Loucy (cell line): ENCODE measurements at regions not wholly inside any gene's neighbourhood (a gene's known extent, or its start where the extent isn't known, plus 50 kb on each side); places are given as distances from the start of the nearest gene placed in this dataset.

Source experiments
- H2AFZ ChIP-seq: fragments of 200-600 bp; sonication (generic); 2 replicates; pipeline ENCODE4 v1.6.0; 2016; ENCODE audit warnings: antibody characterized with exemption, mild to moderate bottlenecking, low read length, moderate library complexity
- H3F3A ChIP-seq: fragments of 200-600 bp; 2 replicates; pipeline ENCODE4 v1.6.0; 2016; ENCODE audit warnings: antibody characterized with exemption, low read depth, mild to moderate bottlenecking
- H3K27me3 ChIP-seq: fragments of 200-600 bp; sonication (generic); 2 replicates; pipeline ENCODE4 v1.6.1; 2014; ENCODE audit warnings: low read length, mild to moderate bottlenecking; ENCODE audit not compliant: insufficient read depth, poor library complexity, severe bottlenecking
- H3K36me3 ChIP-seq: fragments of 200-600 bp; sonication (generic); 2 replicates; pipeline ENCODE4 v1.6.1; 2016; ENCODE audit warnings: low read length; ENCODE audit not compliant: insufficient read depth
- H3K4me1 ChIP-seq: fragments of 200-600 bp; sonication (generic); 2 replicates; pipeline ENCODE4 v1.5.1; 2014; ENCODE audit warnings: low read length, mild to moderate bottlenecking; ENCODE audit not compliant: insufficient read depth, poor library complexity, severe bottlenecking
- H3K4me2 ChIP-seq: fragments of 200-600 bp; sonication (generic); 2 replicates; pipeline ENCODE4 v1.6.0; 2014; ENCODE audit warnings: antibody characterized with exemption, low read length, low read depth, mild to moderate bottlenecking; ENCODE audit not compliant: poor library complexity, severe bottlenecking
- H3K4me3 ChIP-seq: fragments of 200-600 bp; sonication (generic); 2 replicates; pipeline ENCODE4 v1.5.1; 2014; ENCODE audit warnings: low read length, mild to moderate bottlenecking, mixed read lengths; ENCODE audit not compliant: poor library complexity, severe bottlenecking
- H3K79me2 ChIP-seq: fragments of 200-600 bp; sonication (generic); 2 replicates; pipeline ENCODE4 v1.6.1; 2014; ENCODE audit warnings: low read length; ENCODE audit not compliant: insufficient read depth
- H3K9ac ChIP-seq: fragments of 200-600 bp; sonication (generic); 2 replicates; pipeline ENCODE4 v1.6.0; 2014; ENCODE audit warnings: mild to moderate bottlenecking, low read depth, low read length, moderate library complexity; ENCODE audit not compliant: poor library complexity, severe bottlenecking
- H3K9me2 ChIP-seq: fragments of 200-600 bp; sonication (generic); replicated peaks from 2 replicates; pipeline ENCODE4 v1.6.1; 2016; ENCODE audit warnings: low read depth, low read length, mixed read lengths
- H3K9me3 ChIP-seq: fragments of 200-600 bp; sonication (generic); 2 replicates; pipeline ENCODE4 v1.6.1; 2014; ENCODE audit warnings: mild to moderate bottlenecking, antibody characterized with exemption, low read length, low read depth; ENCODE audit not compliant: insufficient read depth
- H4K20me1 ChIP-seq: fragments of 200-600 bp; sonication (generic); 2 replicates; pipeline ENCODE4 v1.6.0; 2014; ENCODE audit warnings: antibody characterized with exemption, low read length, mild to moderate bottlenecking; ENCODE audit not compliant: insufficient read depth, poor library complexity, severe bottlenecking
- CTCF ChIP-seq: fragments of 200-600 bp; sonication (generic); conservative IDR thresholded peaks from 2 replicates; pipeline ENCODE4 v1.5.1; 2014; ENCODE audit warnings: mild to moderate bottlenecking, antibody characterized with exemption, low read length
- EZH2phosphoT487 ChIP-seq: fragments of 200-600 bp; IDR thresholded peaks from 2 replicates; pipeline ENCODE4 v1.6.1; 2018; ENCODE audit warnings: antibody characterized with exemption, mild to moderate bottlenecking, moderate library complexity, borderline replicate concordance

- Histone ChIP-seq H3K4me1 (no peaks in the 10 kb centered on the region), H3F3A (no peaks in the 10 kb centered on the region), H3K9me2 (no peaks in the 10 kb centered on the region), H3K79me2 (no peaks in the 10 kb centered on the region), H3K4me3 (no peak overlapping the region), H3K9me3 (no peaks in the 10 kb centered on the region), H3K27me3 (no peaks in the 10 kb centered on the region), H4K20me1 (no peaks in the 10 kb centered on the region), H3K36me3 (no peaks in the 10 kb centered on the region), H3K9ac (no peak overlapping the region), H2AFZ (peak overlapping the region; percentile 7; the same call in 1 of the 2 replicates), H3K4me2 (no peak overlapping the region)
- TF ChIP-seq CTCF (no peak), EZH2phosphoT487 (no peak)
These were observed 152.4 kb downstream of the GNAT3 start for GRCh38 chr7:80359476-80359875.

GRCh38 chr7:80359029-80359428 is 152.8 kb downstream of the GNAT3 start:
- Histone ChIP-seq H3K79me2 (no peaks in the 10 kb centered on the region), H3K4me1 (no peaks in the 10 kb centered on the region), H3F3A (no peaks in the 10 kb centered on the region), H4K20me1 (no peaks in the 10 kb centered on the region), H3K27me3 (no peaks in the 10 kb centered on the region), H3K4me3 (no peak overlapping the region), H2AFZ (0 out of 2 replicates have a peak overlapping the region, but pooled peaks have one; percentile 4), H3K9ac (no peak overlapping the region), H3K9me3 (no peaks in the 10 kb centered on the region), H3K4me2 (no peak overlapping the region), H3K36me3 (no peaks in the 10 kb centered on the region), H3K9me2 (no peaks in the 10 kb centered on the region)
- TF ChIP-seq CTCF (no peak), EZH2phosphoT487 (no peak)

- Histone ChIP-seq H3F3A (no peaks in the 10 kb centered on the region), H3K79me2 (no peaks in the 10 kb centered on the region), H3K9me3 (no peaks in the 10 kb centered on the region), H3K4me1 (no peaks in the 10 kb centered on the region), H3K9me2 (no peaks in the 10 kb centered on the region), H3K4me3 (no peak overlapping the region), H3K27me3 (no peaks in the 10 kb centered on the region), H4K20me1 (no peaks in the 10 kb centered on the region), H3K36me3 (no peaks in the 10 kb centered on the region), H2AFZ (no peak overlapping the region), H3K4me2 (no peak overlapping the region), H3K9ac (no peak overlapping the region)
- TF ChIP-seq EZH2phosphoT487: no peak
These were observed 154.3 kb downstream of the GNAT3 start for GRCh38 chr7:80357530-80357929.

DNA sequence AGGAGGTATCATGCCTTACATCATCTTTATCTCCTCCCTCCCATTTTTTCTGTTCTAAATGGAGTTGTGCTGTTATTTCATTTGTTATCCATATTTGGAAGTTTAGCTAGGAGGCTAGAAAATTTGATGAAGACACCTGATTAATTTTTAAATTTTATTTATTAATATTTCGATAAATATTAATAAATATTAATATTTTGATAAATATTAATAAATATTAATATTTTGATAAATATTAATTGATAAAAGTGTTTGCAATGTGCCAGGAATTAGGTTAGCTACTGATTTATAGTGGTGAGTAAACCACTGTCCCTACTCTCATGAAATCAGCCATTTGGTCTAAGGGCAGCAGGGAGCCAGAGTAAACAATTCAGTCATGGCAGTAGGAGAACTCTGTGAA is 161.4 kb downstream of the GNAT3 start:
- H3K4me1 ChIP-seq: no peaks in the 10 kb centered on the region
- no peak for TF ChIP-seq EZH2phosphoT487
- no peak for TF ChIP-seq CTCF
- no peak overlapping the region for H3K9ac ChIP-seq
- H3K4me2 ChIP-seq: no peak overlapping the region
- no peaks in the 10 kb centered on the region for H3K79me2 ChIP-seq
- no peak overlapping the region for H2AFZ ChIP-seq
- no peaks in the 10 kb centered on the region for H4K20me1 ChIP-seq
- H3K4me3 ChIP-seq: no peak overlapping the region
- H3K36me3 ChIP-seq: no peaks in the 10 kb centered on the region
- no peaks in the 10 kb centered on the region for H3K9me2 ChIP-seq
- H3K9me3 ChIP-seq: no peaks in the 10 kb centered on the region
- no peaks in the 10 kb centered on the region for H3F3A ChIP-seq
- no peaks in the 10 kb centered on the region for H3K27me3 ChIP-seq
